ENCODE measurements at regions not wholly inside any gene's neighbourhood (a gene's known extent, or its start where the extent isn't known, plus 50 kb on each side); places are given as distances from the start of the nearest gene placed in this dataset.

- H3K9ac ChIP-seq (ENCODE audit: low read depth, low read length) = no peak overlapping the region
Observed at GRCh38 chr3:72345237-72345878, 502.9 kb downstream of the SHQ1 start.

GRCh38 chr3:72344647-72345046 lies 503.6 kb downstream of the SHQ1 start:
- H3K27me3 ChIP-seq (ENCODE audit: control insufficient read depth, insufficient read depth, low read length) = no peaks in the 10 kb centered on the region
- H3K9me3 ChIP-seq (ENCODE audit: control insufficient read depth, insufficient read depth, low read length) = no peaks in the 10 kb centered on the region
- H3K9ac ChIP-seq (ENCODE audit: low read depth, low read length) = no peak overlapping the region
- H3K36me3 ChIP-seq (ENCODE audit: control insufficient read depth, insufficient read depth, low read length) = no peaks in the 10 kb centered on the region
- peaks cover 3% of the 10 kb centered on the region for H3K4me1 ChIP-seq (ENCODE audit: control insufficient read depth, insufficient read depth, low read length)
- H3K4me3 ChIP-seq (ENCODE audit: low read depth, low read length) = no peak overlapping the region

More at GRCh38 chr3:72345237-72345878, 502.9 kb downstream of the SHQ1 start:
- no peak overlapping the region for H3K4me3 ChIP-seq (ENCODE audit: low read depth, low read length)
- no peaks in the 10 kb centered on the region for H3K27me3 ChIP-seq (ENCODE audit: control insufficient read depth, insufficient read depth, low read length)
- H3K4me1 ChIP-seq (ENCODE audit: control insufficient read depth, insufficient read depth, low read length) = peaks cover 3% of the 10 kb centered on the region
- no peaks in the 10 kb centered on the region for H3K36me3 ChIP-seq (ENCODE audit: control insufficient read depth, insufficient read depth, low read length)
- H3K9me3 ChIP-seq (ENCODE audit: control insufficient read depth, insufficient read depth, low read length) = no peaks in the 10 kb centered on the region

- H3K27me3 ChIP-seq (ENCODE audit: control insufficient read depth, insufficient read depth, low read length) = no peaks in the 10 kb centered on the region
- no peak overlapping the region for H3K4me3 ChIP-seq (ENCODE audit: low read depth, low read length)
- no peak overlapping the region for H3K9ac ChIP-seq (ENCODE audit: low read depth, low read length)
- H3K4me1 ChIP-seq (ENCODE audit: control insufficient read depth, insufficient read depth, low read length) = peaks cover 3% of the 10 kb centered on the region
- H3K36me3 ChIP-seq (ENCODE audit: control insufficient read depth, insufficient read depth, low read length) = no peaks in the 10 kb centered on the region
- H3K9me3 ChIP-seq (ENCODE audit: control insufficient read depth, insufficient read depth, low read length) = no peaks in the 10 kb centered on the region
Observed at GRCh38 chr3:72344236-72344635, 504.0 kb downstream of the SHQ1 start.

GRCh38 chr3:72343078-72343477 lies 505.2 kb downstream of the SHQ1 start:
- Histone ChIP-seq H3K9ac (ENCODE audit: low read depth, low read length) (no peak overlapping the region), H3K36me3 (ENCODE audit: control insufficient read depth, insufficient read depth, low read length) (no peaks in the 10 kb centered on the region), H3K4me1 (ENCODE audit: control insufficient read depth, insufficient read depth, low read length) (peaks cover 1% of the 10 kb centered on the region), H3K27me3 (ENCODE audit: control insufficient read depth, insufficient read depth, low read length) (no peaks in the 10 kb centered on the region), H3K4me3 (ENCODE audit: low read depth, low read length) (no peak overlapping the region), H3K9me3 (ENCODE audit: control insufficient read depth, insufficient read depth, low read length) (no peaks in the 10 kb centered on the region)

GRCh38 chr3:72342450-72342849 lies 505.8 kb downstream of the SHQ1 start:
- Histone ChIP-seq H3K4me1 (ENCODE audit: control insufficient read depth, insufficient read depth, low read length) (no peaks in the 10 kb centered on the region), H3K27me3 (ENCODE audit: control insufficient read depth, insufficient read depth, low read length) (no peaks in the 10 kb centered on the region), H3K9ac (ENCODE audit: low read depth, low read length) (no peak overlapping the region), H3K4me3 (ENCODE audit: low read depth, low read length) (no peak overlapping the region), H3K9me3 (ENCODE audit: control insufficient read depth, insufficient read depth, low read length) (no peaks in the 10 kb centered on the region), H3K36me3 (ENCODE audit: control insufficient read depth, insufficient read depth, low read length) (no peaks in the 10 kb centered on the region)

GRCh38 chr3:72341920-72342319 lies 506.3 kb downstream of the SHQ1 start:
- Histone ChIP-seq H3K36me3 (ENCODE audit: control insufficient read depth, insufficient read depth, low read length) (no peaks in the 10 kb centered on the region), H3K27me3 (ENCODE audit: control insufficient read depth, insufficient read depth, low read length) (no peaks in the 10 kb centered on the region), H3K9me3 (ENCODE audit: control insufficient read depth, insufficient read depth, low read length) (no peaks in the 10 kb centered on the region), H3K9ac (ENCODE audit: low read depth, low read length) (no peak overlapping the region), H3K4me3 (ENCODE audit: low read depth, low read length) (no peak overlapping the region), H3K4me1 (ENCODE audit: control insufficient read depth, insufficient read depth, low read length) (peaks cover 4% of the 10 kb centered on the region)

- Histone ChIP-seq H3K9ac (ENCODE audit: low read depth, low read length) (no peak overlapping the region), H3K4me1 (ENCODE audit: control insufficient read depth, insufficient read depth, low read length) (peaks cover 7% of the 10 kb centered on the region), H3K9me3 (ENCODE audit: control insufficient read depth, insufficient read depth, low read length) (no peaks in the 10 kb centered on the region), H3K27me3 (ENCODE audit: control insufficient read depth, insufficient read depth, low read length) (no peaks in the 10 kb centered on the region), H3K36me3 (ENCODE audit: control insufficient read depth, insufficient read depth, low read length) (no peaks in the 10 kb centered on the region), H3K4me3 (ENCODE audit: low read depth, low read length) (no peak overlapping the region)
Observed at GRCh38 chr3:72341380-72341770, 506.9 kb downstream of the SHQ1 start.

GRCh38 chr3:72340476-72341379 lies 507.5 kb downstream of the SHQ1 start:
- H3K4me3 ChIP-seq (ENCODE audit: low read depth, low read length) = no peak overlapping the region

GRCh38 chr3:72340056-72340455 lies 508.2 kb downstream of the SHQ1 start:
- Histone ChIP-seq H3K9me3 (ENCODE audit: control insufficient read depth, insufficient read depth, low read length) (no peaks in the 10 kb centered on the region), H3K36me3 (ENCODE audit: control insufficient read depth, insufficient read depth, low read length) (no peaks in the 10 kb centered on the region), H3K4me3 (ENCODE audit: low read depth, low read length) (no peak overlapping the region), H3K27me3 (ENCODE audit: control insufficient read depth, insufficient read depth, low read length) (no peaks in the 10 kb centered on the region), H3K4me1 (ENCODE audit: control insufficient read depth, insufficient read depth, low read length) (peaks cover 8% of the 10 kb centered on the region), H3K9ac (ENCODE audit: low read depth, low read length) (no peak overlapping the region)

More at GRCh38 chr3:72340476-72341379, 507.5 kb downstream of the SHQ1 start:
- Histone ChIP-seq H3K4me1 (ENCODE audit: control insufficient read depth, insufficient read depth, low read length) (peaks cover 8% of the 10 kb centered on the region), H3K9me3 (ENCODE audit: control insufficient read depth, insufficient read depth, low read length) (no peaks in the 10 kb centered on the region), H3K27me3 (ENCODE audit: control insufficient read depth, insufficient read depth, low read length) (no peaks in the 10 kb centered on the region), H3K36me3 (ENCODE audit: control insufficient read depth, insufficient read depth, low read length) (no peaks in the 10 kb centered on the region), H3K9ac (ENCODE audit: low read depth, low read length) (no peak overlapping the region)

GRCh38 chr3:72339670-72340030 lies 508.6 kb downstream of the SHQ1 start:
- no peak overlapping the region for H3K9ac ChIP-seq (ENCODE audit: low read depth, low read length)
- H3K27me3 ChIP-seq (ENCODE audit: control insufficient read depth, insufficient read depth, low read length) = no peaks in the 10 kb centered on the region
- peaks cover 8% of the 10 kb centered on the region for H3K4me1 ChIP-seq (ENCODE audit: control insufficient read depth, insufficient read depth, low read length)

GRCh38 chr3:72338942-72339669 lies 509.1 kb downstream of the SHQ1 start:
- no peaks in the 10 kb centered on the region for H3K9me3 ChIP-seq (ENCODE audit: control insufficient read depth, insufficient read depth, low read length)
- H3K9ac ChIP-seq (ENCODE audit: low read depth, low read length) = no peak overlapping the region
- no peaks in the 10 kb centered on the region for H3K27me3 ChIP-seq (ENCODE audit: control insufficient read depth, insufficient read depth, low read length)
- peaks cover 8% of the 10 kb centered on the region for H3K4me1 ChIP-seq (ENCODE audit: control insufficient read depth, insufficient read depth, low read length)
- no peak overlapping the region for H3K4me3 ChIP-seq (ENCODE audit: low read depth, low read length)
- no peaks in the 10 kb centered on the region for H3K36me3 ChIP-seq (ENCODE audit: control insufficient read depth, insufficient read depth, low read length)

More at GRCh38 chr3:72339670-72340030, 508.6 kb downstream of the SHQ1 start:
- H3K4me3 ChIP-seq (ENCODE audit: low read depth, low read length) = no peak overlapping the region
- no peaks in the 10 kb centered on the region for H3K9me3 ChIP-seq (ENCODE audit: control insufficient read depth, insufficient read depth, low read length)
- H3K36me3 ChIP-seq (ENCODE audit: control insufficient read depth, insufficient read depth, low read length) = no peaks in the 10 kb centered on the region
